ENCODE measurements at regions not wholly inside any gene's neighbourhood (a gene's known extent, or its start where the extent isn't known, plus 50 kb on each side); places are given as distances from the start of the nearest gene placed in this dataset.

DNA sequence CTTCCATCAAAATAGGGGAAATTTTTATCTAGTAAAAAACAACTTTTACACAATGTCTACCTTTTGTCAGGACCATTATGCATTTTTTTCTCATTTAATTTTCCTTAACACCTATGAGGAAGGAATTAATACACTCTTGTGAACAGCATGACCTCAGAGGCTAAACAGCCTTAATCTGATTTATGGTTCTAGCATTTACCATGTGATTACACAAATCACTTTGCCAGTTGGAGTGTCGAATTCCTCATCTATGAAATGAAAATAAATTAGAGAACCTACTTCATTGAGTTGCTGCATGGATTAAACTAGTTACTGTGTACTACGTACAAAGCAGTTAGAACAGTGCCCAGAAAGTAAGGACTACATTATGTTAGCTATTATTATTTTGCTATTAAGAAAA, 187.7 kb upstream of the MPDZ start:
- peaks cover 0 to 9% (median 4%) of the 10 kb centered on the region in 8 donors for H3K9me3 Mint-ChIP-seq
- Histone ChIP-seq H3K27me3 (ENCODE audit: insufficient read depth, low read length) (no peaks in the 10 kb centered on the region), H3K27ac (ENCODE audit: low read depth, low read length) (no peak overlapping the region), H3K9me3 (ENCODE audit: control insufficient read depth in 1 of 2, low read length in 2 of 2) (no peaks in the 10 kb centered on the region), H3K36me3 (ENCODE audit: insufficient read depth, low read length) (no peaks in the 10 kb centered on the region), H3K4me1 (ENCODE audit: insufficient read depth, low read length) (no peaks in the 10 kb centered on the region), H3K4me3 (ENCODE audit: low read length in 2 of 2) (no peak overlapping the region)
- no peak overlapping the region for H3K27ac Mint-ChIP-seq
- POLR2A ChIA-PET (ENCODE audit: partially characterized antibody): no interaction called here
- intact Hi-C loops (cut with micrococcal nuclease): no loop called here
- no peak for DNase-seq
- no peaks in the 10 kb centered on the region for H3K4me1 Mint-ChIP-seq
- H3K4me3 Mint-ChIP-seq: no peak overlapping the region
- CTCF ChIA-PET (ENCODE audit: partially characterized antibody): no interaction called here
- H3K36me3 Mint-ChIP-seq: no peaks in the 10 kb centered on the region
- H3K27me3 Mint-ChIP-seq: no peaks in the 10 kb centered on the region

GRCh38 chr9:13461414-13461991, 182.0 kb upstream of the MPDZ start:
- Histone ChIP-seq H3K27ac (ENCODE audit: low read depth, low read length) (no peak overlapping the region), H3K9me3 (ENCODE audit: control insufficient read depth in 1 of 2, low read length in 2 of 2) (no peaks in the 10 kb centered on the region), H3K4me1 (ENCODE audit: insufficient read depth, low read length) (no peaks in the 10 kb centered on the region), H3K36me3 (ENCODE audit: insufficient read depth, low read length) (no peaks in the 10 kb centered on the region), H3K4me3 (ENCODE audit: low read length in 2 of 2) (no peak overlapping the region), H3K27me3 (ENCODE audit: insufficient read depth, low read length) (no peaks in the 10 kb centered on the region)
- peaks cover 0 to 8% (median 3%) of the 10 kb centered on the region in 8 donors for H3K9me3 Mint-ChIP-seq
- no peak for DNase-seq
- POLR2A ChIA-PET (ENCODE audit: partially characterized antibody): no interaction called here
- CTCF ChIA-PET (ENCODE audit: partially characterized antibody): no interaction called here
- no peaks in the 10 kb centered on the region for H3K27me3 Mint-ChIP-seq
- no peak overlapping the region for H3K27ac Mint-ChIP-seq
- no peak overlapping the region for H3K4me3 Mint-ChIP-seq
- H3K4me1 Mint-ChIP-seq: no peaks in the 10 kb centered on the region
- intact Hi-C loops (cut with micrococcal nuclease): no loop called here
- no peaks in the 10 kb centered on the region for H3K36me3 Mint-ChIP-seq

DNA sequence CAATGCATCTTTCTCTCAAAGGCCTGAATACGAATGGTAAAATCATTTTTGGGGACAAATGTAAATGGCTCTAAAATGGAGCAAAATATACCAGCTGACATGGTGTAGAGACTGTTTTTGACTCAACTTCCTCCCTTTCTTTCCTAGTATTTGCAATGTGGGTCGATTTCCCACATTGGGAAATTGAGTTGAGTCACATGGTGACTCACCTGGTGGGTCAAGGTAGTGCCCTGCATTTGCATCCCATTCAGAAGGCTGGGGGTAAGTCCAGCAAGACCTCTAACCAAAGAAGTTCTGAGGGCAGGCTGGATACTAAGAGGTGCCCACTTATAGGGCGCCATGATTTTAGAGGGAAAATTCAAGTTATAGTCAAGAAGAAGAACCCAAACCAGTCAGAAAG, 179.6 kb upstream of the MPDZ start:
- Histone ChIP-seq H3K4me1 (ENCODE audit: insufficient read depth, low read length) (no peaks in the 10 kb centered on the region), H3K27me3 (ENCODE audit: insufficient read depth, low read length) (no peaks in the 10 kb centered on the region), H3K9me3 (ENCODE audit: control insufficient read depth in 1 of 2, low read length in 2 of 2) (no peaks in the 10 kb centered on the region), H3K4me3 (ENCODE audit: low read length in 2 of 2) (no peak overlapping the region), H3K27ac (ENCODE audit: low read depth, low read length) (no peak overlapping the region), H3K36me3 (ENCODE audit: insufficient read depth, low read length) (no peaks in the 10 kb centered on the region)
- H3K27me3 Mint-ChIP-seq: no peaks in the 10 kb centered on the region
- peaks cover 0 to 9% (median under 1%) of the 10 kb centered on the region in 8 donors for H3K9me3 Mint-ChIP-seq
- DNase-seq: no peak
- peak overlapping the region in 1 of 7 donors; percentile 5 for H3K27ac Mint-ChIP-seq
- intact Hi-C loops (cut with micrococcal nuclease): no loop called here
- ChIA-PET POLR2A (ENCODE audit: partially characterized antibody) (no interaction called here), CTCF (ENCODE audit: partially characterized antibody) (no interaction called here)
- no peaks in the 10 kb centered on the region for H3K4me1 Mint-ChIP-seq
- H3K36me3 Mint-ChIP-seq: no peaks in the 10 kb centered on the region
- H3K4me3 Mint-ChIP-seq: no peak overlapping the region

DNA sequence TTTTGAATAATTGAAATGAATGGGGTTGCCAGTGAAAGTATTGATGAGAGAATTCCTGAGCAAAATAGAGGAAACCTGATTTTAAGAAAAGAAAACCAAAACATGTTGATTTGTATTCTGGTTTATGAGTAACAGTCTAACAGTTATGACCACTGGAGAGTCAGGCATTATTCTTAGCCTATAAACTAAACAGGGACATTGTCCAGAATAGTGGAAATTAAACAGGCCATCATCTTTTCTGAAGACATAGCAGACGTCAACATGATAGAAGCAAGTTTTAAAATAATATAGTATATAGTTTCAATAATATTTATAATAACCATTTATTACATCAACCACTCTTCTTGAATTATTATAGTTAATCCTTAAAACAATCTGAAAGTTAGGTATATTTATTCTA, 178.3 kb upstream of the MPDZ start:
- Histone ChIP-seq H3K4me1 (ENCODE audit: insufficient read depth, low read length) (no peaks in the 10 kb centered on the region), H3K27ac (ENCODE audit: low read depth, low read length) (no peak overlapping the region), H3K27me3 (ENCODE audit: insufficient read depth, low read length) (no peaks in the 10 kb centered on the region), H3K36me3 (ENCODE audit: insufficient read depth, low read length) (no peaks in the 10 kb centered on the region), H3K4me3 (ENCODE audit: low read length in 2 of 2) (no peak overlapping the region), H3K9me3 (ENCODE audit: control insufficient read depth in 1 of 2, low read length in 2 of 2) (no peaks in the 10 kb centered on the region)
- DNase-seq: no peak
- CTCF ChIA-PET (ENCODE audit: partially characterized antibody): no interaction called here
- no peaks in the 10 kb centered on the region for H3K4me1 Mint-ChIP-seq
- POLR2A ChIA-PET (ENCODE audit: partially characterized antibody): no interaction called here
- peaks cover 0 to 9% (median 0%) of the 10 kb centered on the region in 8 donors for H3K9me3 Mint-ChIP-seq
- no peaks in the 10 kb centered on the region for H3K27me3 Mint-ChIP-seq
- no peak overlapping the region for H3K4me3 Mint-ChIP-seq
- intact Hi-C loops (cut with micrococcal nuclease): no loop called here
- H3K27ac Mint-ChIP-seq: no peak overlapping the region
- no peaks in the 10 kb centered on the region for H3K36me3 Mint-ChIP-seq

DNA sequence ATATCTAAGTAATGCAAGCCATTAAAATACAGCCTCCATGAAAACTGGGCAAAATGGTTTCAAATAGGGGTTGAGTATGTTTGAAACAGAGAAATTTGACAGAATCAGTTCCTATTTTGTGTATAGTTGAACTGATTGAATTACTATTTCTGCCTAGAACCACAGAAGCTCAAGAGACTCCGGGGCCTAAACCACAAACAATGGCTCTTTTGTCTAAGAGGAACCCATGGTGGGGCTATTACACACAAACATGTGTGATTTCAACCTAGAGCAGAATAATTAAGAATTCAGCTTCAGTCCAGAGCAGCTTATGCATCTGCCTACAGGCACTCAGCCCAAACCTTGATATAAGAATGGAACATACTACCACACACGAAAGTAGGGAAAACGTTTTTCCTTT, 171.2 kb upstream of the MPDZ start:
- no peaks in the 10 kb centered on the region for H3K27me3 ChIP-seq (ENCODE audit: insufficient read depth, low read length)
- intact Hi-C loops (cut with micrococcal nuclease): no loop called here
- H3K27ac Mint-ChIP-seq: no peak overlapping the region
- H3K4me3 Mint-ChIP-seq: no peak overlapping the region
- DNase-seq: no peak
- no peaks in the 10 kb centered on the region for H3K36me3 ChIP-seq (ENCODE audit: insufficient read depth, low read length)
- H3K4me1 ChIP-seq (ENCODE audit: insufficient read depth, low read length): no peaks in the 10 kb centered on the region
- no peak overlapping the region for H3K27ac ChIP-seq (ENCODE audit: low read depth, low read length)
- H3K27me3 Mint-ChIP-seq: peaks cover 0 to 2% of the 10 kb centered on the region in 2 donors
- ChIA-PET POLR2A (ENCODE audit: partially characterized antibody) (no interaction called here), CTCF (ENCODE audit: partially characterized antibody) (no interaction called here)
- H3K9me3 ChIP-seq (ENCODE audit: control insufficient read depth in 1 of 2, low read length in 2 of 2): no peaks in the 10 kb centered on the region
- no peaks in the 10 kb centered on the region for H3K36me3 Mint-ChIP-seq
- peaks cover 0 to 4% (median 0%) of the 10 kb centered on the region in 8 donors for H3K9me3 Mint-ChIP-seq
- no peak overlapping the region for H3K4me3 ChIP-seq (ENCODE audit: low read length in 2 of 2)
- H3K4me1 Mint-ChIP-seq: no peaks in the 10 kb centered on the region

DNA sequence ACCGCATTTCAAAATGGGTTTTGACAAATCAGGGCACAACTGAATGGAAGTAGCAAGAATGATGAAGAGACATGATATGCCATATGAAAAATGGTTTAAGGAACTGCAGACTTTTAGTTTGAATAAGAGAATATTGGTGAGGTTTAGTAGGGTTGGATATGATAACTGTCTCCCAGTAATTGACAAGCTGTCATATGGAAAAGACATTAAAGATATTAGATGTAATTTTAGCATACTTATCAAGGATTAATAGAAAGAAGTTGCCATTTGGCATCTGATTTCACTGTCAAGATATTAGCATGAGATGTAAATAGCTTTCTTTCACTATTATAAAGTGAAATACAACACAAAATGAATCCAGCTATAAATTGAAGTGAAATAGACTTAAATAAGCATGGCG, 169.0 kb upstream of the MPDZ start:
- Mint-ChIP-seq H3K9me3 (peaks cover 0 to 7% (median 0%) of the 10 kb centered on the region in 8 donors), H3K4me1 (no peaks in the 10 kb centered on the region), H3K27ac (no peak overlapping the region), H3K36me3 (no peaks in the 10 kb centered on the region), H3K4me3 (no peak overlapping the region), H3K27me3 (peaks cover 0 to 2% of the 10 kb centered on the region in 2 donors)
- Histone ChIP-seq H3K27me3 (ENCODE audit: insufficient read depth, low read length) (no peaks in the 10 kb centered on the region), H3K4me3 (ENCODE audit: low read length in 2 of 2) (no peak overlapping the region), H3K36me3 (ENCODE audit: insufficient read depth, low read length) (no peaks in the 10 kb centered on the region), H3K27ac (ENCODE audit: low read depth, low read length) (no peak overlapping the region), H3K9me3 (ENCODE audit: control insufficient read depth in 1 of 2, low read length in 2 of 2) (no peaks in the 10 kb centered on the region), H3K4me1 (ENCODE audit: insufficient read depth, low read length) (no peaks in the 10 kb centered on the region)
- CTCF ChIA-PET (ENCODE audit: partially characterized antibody): no interaction called here
- POLR2A ChIA-PET (ENCODE audit: partially characterized antibody): no interaction called here
- intact Hi-C loops (cut with micrococcal nuclease): no loop called here
- DNase-seq: no peak

GRCh38 chr9:13447843-13448422, 168.4 kb upstream of the MPDZ start:
- Histone ChIP-seq H3K4me1 (ENCODE audit: insufficient read depth, low read length) (no peaks in the 10 kb centered on the region), H3K4me3 (ENCODE audit: low read length in 2 of 2) (no peak overlapping the region), H3K27me3 (ENCODE audit: insufficient read depth, low read length) (no peaks in the 10 kb centered on the region), H3K36me3 (ENCODE audit: insufficient read depth, low read length) (no peaks in the 10 kb centered on the region), H3K27ac (ENCODE audit: low read depth, low read length) (no peak overlapping the region), H3K9me3 (ENCODE audit: control insufficient read depth in 1 of 2, low read length in 2 of 2) (no peaks in the 10 kb centered on the region)
- Mint-ChIP-seq H3K9me3 (peaks cover 0 to 7% (median 0%) of the 10 kb centered on the region in 8 donors), H3K36me3 (no peaks in the 10 kb centered on the region), H3K27ac (no peak overlapping the region), H3K4me1 (no peaks in the 10 kb centered on the region), H3K4me3 (no peak overlapping the region), H3K27me3 (peaks cover 0 to 2% of the 10 kb centered on the region in 2 donors)
- no peak for DNase-seq
- CTCF ChIA-PET (ENCODE audit: partially characterized antibody): no interaction called here
- intact Hi-C loops (cut with micrococcal nuclease): no loop called here
- POLR2A ChIA-PET (ENCODE audit: partially characterized antibody): no interaction called here

Data from CD4-positive, alpha-beta memory T cell (primary cell).